Keratinocyte (primary cell): ENCODE measurements at regions not wholly inside any gene's neighbourhood (a gene's known extent, or its start where the extent isn't known, plus 50 kb on each side); places are given as distances from the start of the nearest gene placed in this dataset.

ENCODE experiments used
- CTCF ChIP-seq, 3 experiments: IDR thresholded peaks in 1 of 3; conservative IDR thresholded peaks in 1 of 3; optimal IDR thresholded peaks in 1 of 3; 2 replicates in 2 of 3; 3 replicates in 1 of 3; pipeline versions ENCODE3 to v1.5.1; 2011; ENCODE audit warnings: low read length in 3 of 3, mild to moderate bottlenecking in 3 of 3, moderate library complexity in 2 of 3, control low read depth in 1 of 3, inconsistent platforms in 1 of 3; ENCODE audit not compliant: insufficient read depth in 2 of 3; ENCODE audit errors: extremely low read depth in 1 of 3
- EZH2 ChIP-seq: IDR thresholded peaks from one replicate; pipeline ENCODE4 v1.6.1; 2012; ENCODE audit warnings: inconsistent platforms, mild to moderate bottlenecking, low read length, moderate library complexity

DNA sequence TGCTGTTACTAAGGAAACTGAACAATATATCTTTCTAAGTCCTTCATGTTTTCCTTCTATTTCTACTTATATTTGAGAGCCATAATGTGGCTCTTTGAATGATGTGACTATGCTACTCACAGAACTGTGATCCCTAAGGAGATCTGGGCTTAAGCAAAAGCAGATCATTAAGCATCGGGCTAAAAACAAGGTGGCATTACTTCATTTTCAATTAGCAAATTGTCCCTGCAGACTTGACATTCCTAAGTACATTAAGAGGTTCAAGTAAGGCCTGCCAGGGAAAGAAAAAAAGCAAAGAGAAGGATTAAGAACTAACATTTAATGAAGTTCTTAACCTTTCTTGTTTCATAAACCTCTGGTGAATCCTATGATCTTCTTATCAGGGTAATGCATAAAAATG lies 447.6 kb downstream of the PDGFC start:
- TF ChIP-seq EZH2 (no peak), CTCF (optimal IDR thresholded peaks at IDR 0.05 in 1 of 3, IDR thresholded peaks at IDR 0.05 in 1 of 3, conservative IDR thresholded peaks at IDR 0.05 in 1 of 3; ENCODE audit: extremely low read depth in 1 of 3, insufficient read depth in 2 of 3, low read length in 3 of 3) (no peak)
